ENCODE measurements at regions not wholly inside any gene's neighbourhood (a gene's known extent, or its start where the extent isn't known, plus 50 kb on each side); places are given as distances from the start of the nearest gene placed in this dataset.

DNA sequence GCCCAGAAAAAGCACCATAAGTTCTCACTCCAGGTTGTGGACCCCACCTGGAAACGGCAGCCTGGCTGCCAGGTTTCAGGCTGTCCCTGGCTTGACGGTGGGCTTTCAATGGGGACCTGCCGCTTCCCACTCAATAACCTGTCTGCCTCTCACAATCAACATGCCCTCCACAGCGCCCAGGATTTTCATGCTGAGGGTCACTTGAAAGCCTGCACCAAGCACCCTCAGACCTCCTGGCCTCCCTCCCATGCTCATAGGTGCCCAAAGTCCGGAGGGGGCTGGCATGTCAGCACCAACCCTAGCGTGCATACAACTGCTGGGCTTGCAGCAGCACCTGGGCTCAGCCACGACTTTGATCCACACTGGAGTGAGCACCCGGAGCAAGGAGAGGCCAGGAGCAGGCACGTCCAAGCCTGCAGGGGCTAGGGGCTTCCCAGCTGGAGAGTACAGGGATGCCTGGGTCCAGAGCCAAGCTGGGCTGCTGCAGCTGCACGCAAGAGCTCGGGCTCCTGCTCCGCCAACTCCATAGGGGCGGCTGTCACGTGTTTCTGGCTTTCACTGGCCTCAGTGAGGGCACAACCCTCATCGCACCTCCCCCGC is 1214.3 kb upstream of the RAG2 start:
- H3K79me1 ChIP-seq (ENCODE audit: insufficient read depth, low read depth, low read length, poor library complexity, severe bottlenecking): no peaks in the 10 kb centered on the region
- H3K56ac ChIP-seq (ENCODE audit: insufficient read length, low read depth, low read length): no peak overlapping the region
- no peaks in the 10 kb centered on the region for H3K4me1 ChIP-seq (ENCODE audit: insufficient read depth, low read length)
- Mint-ChIP-seq H3K4me3 (no peak overlapping the region), H3K36me3 (ENCODE audit: insufficient read depth in 1 of 3, low read depth in 3 of 3) (no peaks in the 10 kb centered on the region; a peak in 1 of 7 replicates), H3K27ac (no peak overlapping the region), H3K9me3 (no peaks in the 10 kb centered on the region), H3K4me1 (peaks cover 4 to 8% of the 10 kb centered on the region in 2 experiments; a peak in 3 of 4 replicates), H3K27me3 (ENCODE audit: low read depth) (no peaks in the 10 kb centered on the region)
- H3K4me2 ChIP-seq (ENCODE audit: insufficient read depth, insufficient read length, low read length): no peak overlapping the region
- no peak overlapping the region for H3K4ac ChIP-seq (ENCODE audit: low read depth, low read length)
- WGBS (ENCODE audit: extremely low coverage, insufficient read length, low lambda C conversion rate): no CpG with 5 or more reads among the region's 16 CpGs
- no peaks in the 10 kb centered on the region for H3K23me2 ChIP-seq (ENCODE audit: insufficient read length, low read depth, low read length, poor library complexity, severe bottlenecking)
- no peak overlapping the region for H2BK15ac ChIP-seq (ENCODE audit: low read depth, low read length)
- no peak overlapping the region for H3K18ac ChIP-seq (ENCODE audit: insufficient read length, low read depth, low read length)
- no peak overlapping the region for H2AFZ ChIP-seq (ENCODE audit: low read length)
- no peak overlapping the region for H3K23ac ChIP-seq (ENCODE audit: insufficient read length, low read depth, low read length)
- H3K14ac ChIP-seq (ENCODE audit: insufficient read depth, low read length): no peak overlapping the region
- H4K5ac ChIP-seq (ENCODE audit: insufficient read length, low read depth, low read length): no peak overlapping the region
- TF ChIP-seq, protein P1, sequence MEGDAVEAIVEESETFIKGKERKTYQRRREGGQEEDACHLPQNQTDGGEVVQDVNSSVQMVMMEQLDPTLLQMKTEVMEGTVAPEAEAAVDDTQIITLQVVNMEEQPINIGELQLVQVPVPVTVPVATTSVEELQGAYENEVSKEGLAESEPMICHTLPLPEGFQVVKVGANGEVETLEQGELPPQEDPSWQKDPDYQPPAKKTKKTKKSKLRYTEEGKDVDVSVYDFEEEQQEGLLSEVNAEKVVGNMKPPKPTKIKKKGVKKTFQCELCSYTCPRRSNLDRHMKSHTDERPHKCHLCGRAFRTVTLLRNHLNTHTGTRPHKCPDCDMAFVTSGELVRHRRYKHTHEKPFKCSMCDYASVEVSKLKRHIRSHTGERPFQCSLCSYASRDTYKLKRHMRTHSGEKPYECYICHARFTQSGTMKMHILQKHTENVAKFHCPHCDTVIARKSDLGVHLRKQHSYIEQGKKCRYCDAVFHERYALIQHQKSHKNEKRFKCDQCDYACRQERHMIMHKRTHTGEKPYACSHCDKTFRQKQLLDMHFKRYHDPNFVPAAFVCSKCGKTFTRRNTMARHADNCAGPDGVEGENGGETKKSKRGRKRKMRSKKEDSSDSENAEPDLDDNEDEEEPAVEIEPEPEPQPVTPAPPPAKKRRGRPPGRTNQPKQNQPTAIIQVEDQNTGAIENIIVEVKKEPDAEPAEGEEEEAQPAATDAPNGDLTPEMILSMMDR (conservative IDR thresholded peaks at IDR 0.05): no peak
- H4K8ac ChIP-seq (replicated peaks; ENCODE audit: insufficient read length, low read depth, low read length): no peak overlapping the region
- H2BK120ac ChIP-seq (ENCODE audit: low read depth, low read length, poor library complexity, severe bottlenecking): no peak overlapping the region
- no peak overlapping the region for H3K9ac ChIP-seq (ENCODE audit: extremely low read depth, insufficient read length, low read length)
- no peaks in the 10 kb centered on the region for H3K27me3 ChIP-seq (ENCODE audit: insufficient read depth, low read length)
- no peaks in the 10 kb centered on the region for H3K79me2 ChIP-seq (ENCODE audit: insufficient read depth, low read length)
- no peak overlapping the region for H2BK20ac ChIP-seq (ENCODE audit: low read depth, low read length, poor library complexity, severe bottlenecking)
- no peak overlapping the region for H3K27ac ChIP-seq (ENCODE audit: insufficient read length, low read depth, low read length)
- H2BK5ac ChIP-seq (ENCODE audit: insufficient read length, low read length): no peak overlapping the region
- no peaks in the 10 kb centered on the region for H3K9me3 ChIP-seq (ENCODE audit: control insufficient read depth, low read depth, low read length)
- H3T11ph ChIP-seq (ENCODE audit: low read length): no peak overlapping the region
- no peak overlapping the region for H2BK12ac ChIP-seq (ENCODE audit: insufficient read length, low read depth, low read length)
- H2AK5ac ChIP-seq (ENCODE audit: insufficient read length, low read length): no peak overlapping the region
- no peaks in the 10 kb centered on the region for H4K20me1 ChIP-seq (ENCODE audit: control insufficient read depth, insufficient read depth, insufficient read length)
- peak; percentile 39 for DNase-seq
- H4K91ac ChIP-seq (ENCODE audit: insufficient read length, low read depth, low read length): no peak overlapping the region
